ENCODE measurements at regions not wholly inside any gene's neighbourhood (a gene's known extent, or its start where the extent isn't known, plus 50 kb on each side); places are given as distances from the start of the nearest gene placed in this dataset.

- TF ChIP-seq POLR2AphosphoS5 (IDR thresholded peaks at IDR 0.05; ENCODE audit: low read depth, low read length), result no peak
- TF ChIP-seq POLR2A (IDR thresholded peaks at IDR 0.05; ENCODE audit: low read depth, low read length), result no peak
Measured at GRCh38 chr2:12017499-12018157, 271.2 kb downstream of the LPIN1 start.
